Endothelial cell of umbilical vein (primary cell): ENCODE measurements at regions not wholly inside any gene's neighbourhood (a gene's known extent, or its start where the extent isn't known, plus 50 kb on each side); places are given as distances from the start of the nearest gene placed in this dataset.

Experiments
- BruUV-seq: library from RNA; stranded (reverse); fragments of 400-500 nt; replicated peaks from 2 replicates; lab custom pipeline; 2021; lab: Mats Ljungman, UMichigan
- CTCF ChIA-PET: fragments of 300-600, 350-600 bp; sonication (Branson Sonifier 250); formaldehyde crosslinking; loops from one replicate; lab custom pipeline; 2021; ENCODE audit warnings: antibody characterized with exemption, inconsistent platforms; lab: Charles Lee
- POLR2A ChIA-PET: fragments of 300-600, 350-600 bp; sonication (Branson Sonifier 250); formaldehyde crosslinking; loops from one replicate; lab custom pipeline; 2021; ENCODE audit warnings: antibody characterized with exemption, inconsistent platforms; lab: Charles Lee
- DNase-seq: peaks from one replicate; pipeline ENCODE4 v3.0.0-alpha.2; 2011; ENCODE audit warnings: low read depth, low spot score
- FAIRE-seq: peaks from 2 replicates; lab custom pipeline; 2011; peaks lifted over from hg19 to GRCh38; lab: Jason Lieb, UNC
- H2AFZ ChIP-seq: 2 replicates; pipeline ENCODE4 v1.6.0; 2012; ENCODE audit warnings: low read depth, low read length, control low read depth, inconsistent platforms
- H3K27ac ChIP-seq: 2 replicates; pipeline ENCODE4 v1.5.1; 2011; ENCODE audit warnings: low read depth, mild to moderate bottlenecking, control low read depth, low read length, moderate library complexity; ENCODE audit not compliant: insufficient read depth
- H3K27me3 ChIP-seq, 2 experiments: 2 replicates each; pipeline versions ENCODE4 v1.6.0 to v1.6.1; 2011; ENCODE audit warnings: low read length in 2 of 2, mixed read lengths in 1 of 2; ENCODE audit not compliant: control insufficient read depth in 2 of 2, insufficient read depth in 2 of 2
- H3K36me3 ChIP-seq, 2 experiments: 2 replicates in 1 of 2; 3 replicates in 1 of 2; pipeline ENCODE4 v1.5.1; 2011; ENCODE audit warnings: low read length in 2 of 2, mild to moderate bottlenecking in 1 of 2, moderate library complexity in 1 of 2; ENCODE audit not compliant: control insufficient read depth in 2 of 2, insufficient read depth in 2 of 2; ENCODE audit errors: extremely low read depth in 1 of 2
- H3K4me1 ChIP-seq: 3 replicates; pipeline ENCODE4 v1.5.1; 2011; ENCODE audit warnings: mild to moderate bottlenecking, low read length; ENCODE audit not compliant: control insufficient read depth, insufficient read depth; ENCODE audit errors: extremely low read depth
- H3K4me2 ChIP-seq: 2 replicates; pipeline ENCODE4 v1.6.1; 2011; ENCODE audit warnings: low read length, control low read depth, mixed read lengths; ENCODE audit not compliant: insufficient read depth
- H3K4me3 ChIP-seq, 3 experiments: fragments of 200-600 bp in 1 of 3; sonication (generic), shearing (Covaris generic) in 1 of 3; replicated peaks in 1 of 3; 2 replicates each; pipeline ENCODE4 v1.5.1; 2011 to 2016; ENCODE audit warnings: control low read depth in 3 of 3, low read length in 3 of 3, mild to moderate bottlenecking in 2 of 3, inconsistent platforms in 1 of 3, low read depth in 1 of 3, moderate library complexity in 1 of 3; ENCODE audit not compliant: insufficient read depth in 1 of 3
- H3K79me2 ChIP-seq: 2 replicates; pipeline ENCODE4 v1.6.0; 2012; ENCODE audit warnings: low read length, inconsistent platforms; ENCODE audit not compliant: control insufficient read depth, insufficient read depth
- H3K9ac ChIP-seq: replicated peaks from 2 replicates; pipeline ENCODE3; 2011; ENCODE audit warnings: low read length, control low read depth; ENCODE audit not compliant: insufficient read depth; ENCODE audit errors: extremely low read depth
- H3K9me1 ChIP-seq: replicated peaks from 3 replicates; pipeline ENCODE4 v1.6.0; 2011; ENCODE audit warnings: mild to moderate bottlenecking, low read length; ENCODE audit not compliant: control insufficient read depth, insufficient read depth; ENCODE audit errors: extremely low read depth
- H3K9me3 ChIP-seq: replicated peaks from 2 replicates; pipeline ENCODE4 v1.5.1; 2012; ENCODE audit warnings: low read length, inconsistent platforms; ENCODE audit not compliant: control insufficient read depth, insufficient read depth
- H4K20me1 ChIP-seq: replicated peaks from 2 replicates; pipeline ENCODE3; 2011; ENCODE audit warnings: mild to moderate bottlenecking, low read length; ENCODE audit not compliant: control insufficient read depth, insufficient read depth; ENCODE audit errors: extremely low read depth
- CTCF ChIP-seq, 2 donors: IDR thresholded peaks; 1 replicate in 1 of 2; 2 replicates in 1 of 2; pipeline ENCODE4 v1.5.1; 2011; ENCODE audit warnings: low read length in 2 of 2, mild to moderate bottlenecking in 2 of 2, moderate library complexity in 2 of 2, control low read depth in 1 of 2, inconsistent platforms in 1 of 2, low read depth in 1 of 2; ENCODE audit not compliant: insufficient read depth in 1 of 2; ENCODE audit errors: extremely low read depth in 1 of 2
- EZH2 ChIP-seq: IDR thresholded peaks from 2 replicates; pipeline ENCODE4 v1.6.1; 2012; ENCODE audit warnings: borderline replicate concordance, low read depth, mild to moderate bottlenecking, moderate library complexity, low read length, inconsistent platforms; ENCODE audit not compliant: severe bottlenecking
- FOS ChIP-seq: IDR thresholded peaks from 2 replicates; pipeline ENCODE4 v1.6.1; 2011; ENCODE audit warnings: mild to moderate bottlenecking, low read length, moderate library complexity, borderline replicate concordance; ENCODE audit not compliant: insufficient read depth
- GATA2 ChIP-seq: IDR thresholded peaks from 2 replicates; pipeline ENCODE4 v1.7.0; 2011; ENCODE audit warnings: low read depth, mild to moderate bottlenecking, moderate library complexity, mixed read lengths, low read length; ENCODE audit not compliant: insufficient read length, insufficient read depth
- JUN ChIP-seq: IDR thresholded peaks from 2 replicates; pipeline ENCODE4 v1.6.1; 2011; ENCODE audit warnings: borderline replicate concordance, low read depth; ENCODE audit not compliant: insufficient read length, insufficient read depth
- MAX ChIP-seq: IDR thresholded peaks from 2 replicates; pipeline ENCODE4 v1.6.1; 2011; ENCODE audit not compliant: insufficient read depth, insufficient read length
- MYC ChIP-seq: IDR thresholded peaks from one replicate; pipeline ENCODE4 v1.6.1; 2011; ENCODE audit warnings: mild to moderate bottlenecking, low read depth, low read length
- POLR2A ChIP-seq: IDR thresholded peaks from 2 replicates; pipeline ENCODE4 v1.6.1; 2012; ENCODE audit warnings: low read depth, mild to moderate bottlenecking, control low read depth, low read length
- POLR2AphosphoS5 ChIP-seq: IDR thresholded peaks from 2 replicates; pipeline ENCODE4 v1.6.1; 2012; ENCODE audit warnings: low read depth, mild to moderate bottlenecking, control low read depth, low read length, moderate library complexity; ENCODE audit not compliant: insufficient read depth
- dilution Hi-C: fragments of 300-500 bp; cut with MboI; formaldehyde crosslinking; loops from one replicate; pipeline ENCODE4 v1.15.0; 2019; ENCODE audit warnings: low sequenced_read_pairs; ENCODE audit not compliant: extremely low pct_ligation_motif_present
- intact Hi-C: fragments of 100-400 bp; cut with micrococcal nuclease; formaldehyde crosslinking; loops from one replicate; pipeline ENCODE4 v1.10.0; 2022

GRCh38 chr6:74570044-74570443 is 635.8 kb downstream of the COL12A1 start:
- H3K4me1 ChIP-seq = peaks cover 21% of the 10 kb centered on the region
- peak; percentile 14 for DNase-seq
- H3K4me2 ChIP-seq = no peak overlapping the region
- FAIRE-seq = no peak
- H3K27ac ChIP-seq = peak overlapping the region; percentile 88
- no peak overlapping the region for H3K4me3 ChIP-seq
- BruUV-seq = no TSS peak
- TF ChIP-seq GATA2 (no peak), EZH2 (no peak), POLR2AphosphoS5 (no peak), MAX (no peak), MYC (no peak), POLR2A (no peak), JUN (no peak), FOS (no peak), CTCF (IDR thresholded peaks at IDR 0.05; ENCODE audit: extremely low read depth in 1 of 2, insufficient read depth in 1 of 2, low read depth in 1 of 2, low read length in 2 of 2) (no peak)
- no peaks in the 10 kb centered on the region for H3K9me1 ChIP-seq
- no peaks in the 10 kb centered on the region for H3K27me3 ChIP-seq
- intact Hi-C loops = no loop called here
- H2AFZ ChIP-seq = peak overlapping the region; percentile 31
- H4K20me1 ChIP-seq = no peaks in the 10 kb centered on the region
- no peaks in the 10 kb centered on the region for H3K36me3 ChIP-seq
- POLR2A ChIA-PET = no interaction called here
- no peaks in the 10 kb centered on the region for H3K9me3 ChIP-seq
- CTCF ChIA-PET = interaction anchor here (1.3 to 2.1 kb wide), 4 partner anchors 15 to 639 kb away, joined by 4 to 10 read pairs (median 8); no protein-coding TSS in a partner anchor
- dilution Hi-C loops = no loop called here
- no peaks in the 10 kb centered on the region for H3K79me2 ChIP-seq
- H3K9ac ChIP-seq = no peak overlapping the region
